HCEC 1CT (cell line): ENCODE measurements at regions not wholly inside any gene's neighbourhood (a gene's known extent, or its start where the extent isn't known, plus 50 kb on each side); places are given as distances from the start of the nearest gene placed in this dataset.

ENCODE experiments used
- DNase-seq: peaks from one replicate; pipeline ENCODE4 v3.0.0-alpha.2; 2017

GRCh38 chrX:11953615-11954014 is 184.7 kb upstream of the FRMPD4 start:
- DNase-seq: peak; percentile 85

DNA sequence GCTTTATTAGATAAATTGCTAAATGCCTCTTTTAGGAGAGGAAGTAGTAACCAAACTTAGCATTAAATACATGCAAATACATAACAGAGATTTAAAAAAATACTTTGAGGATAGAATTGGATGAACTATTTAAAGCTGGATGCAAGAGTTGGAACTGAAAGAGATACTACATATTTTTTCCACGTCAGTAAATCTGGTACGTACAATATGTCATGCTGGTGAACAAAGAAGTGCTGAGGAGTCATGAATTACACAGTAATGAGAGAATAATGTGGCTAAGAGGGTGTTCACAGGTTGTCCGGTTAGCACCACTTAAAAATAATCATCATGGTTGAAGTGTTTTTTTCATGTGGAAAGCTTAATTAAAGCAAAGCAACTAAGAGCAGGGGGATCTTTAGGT is 184.1 kb upstream of the FRMPD4 start:
- no peak for DNase-seq

GRCh38 chrX:11960031-11960430 is 178.2 kb upstream of the FRMPD4 start:
- no peak for DNase-seq

DNA sequence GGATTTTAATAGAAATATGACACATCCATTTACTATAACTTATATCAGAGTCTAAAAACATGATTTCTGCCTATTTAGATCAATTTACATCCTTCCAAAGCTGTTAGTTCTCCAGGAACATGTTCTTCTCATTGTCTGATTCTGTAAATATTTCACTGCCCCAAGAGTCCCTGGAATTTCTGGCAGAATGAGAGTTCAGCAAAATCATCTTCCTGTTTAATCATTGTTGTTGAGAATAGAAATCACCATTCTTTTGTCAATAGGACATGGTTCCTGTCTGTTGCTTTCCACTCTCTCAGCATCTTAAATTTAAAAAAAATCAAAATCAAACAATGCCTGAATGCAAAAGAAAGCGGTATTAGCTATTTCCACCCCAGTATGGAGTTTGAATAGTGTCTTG is 172.8 kb upstream of the FRMPD4 start:
- no peak for DNase-seq

DNA sequence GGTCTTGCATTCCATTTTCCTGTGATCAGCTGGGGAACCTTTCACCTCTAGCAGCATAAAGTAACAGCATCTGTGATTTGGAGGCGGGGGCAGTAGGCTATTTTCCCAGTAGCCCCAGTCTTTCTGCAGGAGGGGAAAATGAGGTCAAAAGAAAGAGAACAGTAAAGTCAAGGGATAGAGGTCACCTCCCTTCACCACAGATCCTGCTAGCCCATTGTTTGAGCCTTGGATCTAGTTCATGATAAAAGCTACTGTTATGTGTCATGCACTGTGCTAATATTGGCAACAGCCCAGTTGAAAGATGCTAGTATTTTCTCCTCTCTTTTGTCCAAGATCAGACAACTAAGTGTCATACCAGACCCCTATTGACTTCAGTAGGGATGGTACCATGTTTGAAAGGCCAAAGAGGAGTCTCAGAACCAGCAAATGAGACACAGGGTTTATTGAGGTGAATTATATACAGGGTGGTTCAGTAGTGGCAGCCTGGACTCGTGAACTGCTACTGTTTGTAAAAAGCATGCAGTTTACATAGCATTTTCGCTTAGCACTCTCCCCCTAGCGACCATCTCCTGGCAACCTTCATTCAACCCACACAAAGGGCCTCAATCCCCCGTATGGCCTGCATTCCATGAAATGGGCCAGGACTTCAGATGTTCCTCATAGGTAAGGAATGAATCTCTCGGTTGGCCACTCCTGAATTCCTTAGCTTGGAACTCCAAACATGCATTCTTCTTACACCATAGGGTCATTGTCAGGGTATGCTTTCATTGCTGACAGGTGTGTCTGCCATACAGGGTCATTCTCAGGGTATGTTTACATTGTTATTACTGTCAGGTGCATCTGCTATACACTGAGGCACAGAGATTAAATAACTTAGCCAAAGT is 170.0 kb upstream of the FRMPD4 start:
- DNase-seq: no peak

- peak; percentile 2 for DNase-seq
Measured at GRCh38 chrX:11968991-11969390, 169.3 kb upstream of the FRMPD4 start.

- peak; percentile 40 for DNase-seq
Measured at GRCh38 chrX:11970578-11971359, 167.5 kb upstream of the FRMPD4 start.

- no peak for DNase-seq
Measured at GRCh38 chrX:11976663-11977062, 161.6 kb upstream of the FRMPD4 start.

DNA sequence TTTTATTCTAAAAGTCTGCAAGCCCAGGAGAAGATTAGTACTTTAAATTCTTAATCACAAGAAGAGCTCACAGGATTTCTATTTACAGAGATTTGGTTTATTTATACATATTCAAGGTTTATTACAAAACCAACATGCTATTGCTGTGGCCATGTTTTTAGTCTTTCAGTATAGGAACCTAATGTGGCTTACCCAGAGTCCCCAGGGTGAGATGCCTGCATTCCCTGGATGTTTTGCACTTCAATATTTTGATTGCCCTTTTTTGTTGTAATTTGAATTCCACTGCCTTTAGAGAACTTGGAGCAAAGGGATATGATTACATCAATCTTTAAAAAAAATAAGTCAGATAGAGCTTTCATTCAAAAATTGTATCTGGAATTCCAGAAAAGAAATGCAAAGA is 146.0 kb upstream of the FRMPD4 start:
- DNase-seq: no peak

- no peak for DNase-seq
Measured at GRCh38 chrX:11995146-11995545, 143.1 kb upstream of the FRMPD4 start.

DNA sequence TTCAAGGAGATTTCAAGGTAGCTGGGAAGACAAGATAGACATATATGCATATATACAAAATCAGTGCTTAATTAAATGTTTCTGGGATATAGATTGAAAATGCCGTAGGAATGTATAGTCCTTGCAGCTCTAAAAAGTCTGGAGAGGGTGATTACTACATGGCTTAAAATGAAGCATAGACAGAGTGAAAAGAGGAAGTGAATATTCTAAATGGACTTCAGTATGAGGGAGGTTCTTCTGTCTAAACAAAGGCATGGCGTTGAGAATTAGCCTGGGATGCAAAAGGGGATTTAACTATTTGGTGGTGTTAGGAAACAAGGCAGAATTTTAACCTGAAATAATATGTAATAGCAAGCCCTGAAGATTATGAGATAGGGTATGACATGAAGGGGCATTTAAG is 141.5 kb upstream of the FRMPD4 start:
- no peak for DNase-seq

DNA sequence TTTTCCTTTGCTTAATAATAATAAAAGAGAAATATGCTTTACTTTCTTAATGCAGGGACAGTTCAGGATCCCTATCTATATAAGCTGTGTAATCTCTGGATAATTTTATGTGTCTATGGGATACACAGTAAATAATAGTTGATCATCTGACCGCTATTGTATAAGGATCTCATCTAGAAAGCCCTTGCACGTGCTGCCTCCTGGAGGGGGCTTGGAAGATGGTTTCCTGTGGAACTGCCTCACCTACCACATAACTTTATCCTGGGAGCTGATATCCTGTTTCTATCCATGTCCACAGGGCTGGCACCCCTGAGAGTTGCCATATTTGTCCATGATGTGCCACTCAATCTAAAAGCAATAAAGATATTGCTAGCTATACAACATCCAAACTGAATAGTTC is 139.3 kb upstream of the FRMPD4 start:
- no peak for DNase-seq

- DNase-seq: no peak
Measured at GRCh38 chrX:12002876-12003275, 135.4 kb upstream of the FRMPD4 start.

DNA sequence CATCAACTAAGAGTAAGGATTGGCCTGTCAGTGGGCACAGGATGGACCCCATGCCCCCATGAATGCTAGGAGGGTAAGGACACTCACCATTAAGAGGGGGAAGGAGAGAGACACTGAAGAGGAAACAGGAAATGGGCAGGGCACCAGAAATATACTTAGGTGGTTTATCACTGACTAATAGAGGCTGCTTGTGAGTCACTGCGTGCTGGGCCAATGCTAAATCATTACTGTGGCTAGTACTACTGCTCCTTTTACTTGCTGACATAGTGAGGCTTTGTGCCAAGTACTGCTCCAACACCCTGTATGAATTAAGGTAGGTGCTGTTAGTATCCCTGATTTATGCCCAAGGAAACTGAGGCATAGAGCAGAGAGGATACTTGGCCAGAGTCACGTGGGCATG is 130.4 kb upstream of the FRMPD4 start:
- peak; percentile 85 for DNase-seq

GRCh38 chrX:12010436-12010835 is 127.8 kb upstream of the FRMPD4 start:
- no peak for DNase-seq

GRCh38 chrX:12011075-12011474 is 127.2 kb upstream of the FRMPD4 start:
- peak; percentile 66 for DNase-seq

DNA sequence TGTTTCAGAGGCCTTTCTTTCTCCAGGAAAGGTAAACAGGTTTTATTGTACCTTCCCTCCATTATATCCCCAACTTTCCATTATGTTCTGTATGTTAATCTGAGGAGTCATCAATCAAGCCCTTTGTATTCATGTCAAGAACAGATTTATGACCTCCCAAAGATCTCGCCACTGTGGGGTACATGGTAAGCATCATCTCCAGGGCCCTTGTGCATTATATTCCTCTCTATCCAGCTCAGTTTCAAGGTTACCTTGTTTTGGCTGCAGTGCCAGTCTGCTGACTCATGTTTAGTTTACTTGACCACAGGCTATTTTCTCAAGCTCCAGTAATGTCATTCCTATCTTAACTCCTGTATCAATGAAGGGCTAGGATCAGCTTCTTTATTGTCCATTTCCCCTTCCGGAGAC is 125.1 kb upstream of the FRMPD4 start:
- DNase-seq: peak; percentile 56

GRCh38 chrX:12021698-12022097 is 116.6 kb upstream of the FRMPD4 start:
- no peak for DNase-seq

- no peak for DNase-seq
Measured at GRCh38 chrX:12026481-12026880, 111.8 kb upstream of the FRMPD4 start.

DNA sequence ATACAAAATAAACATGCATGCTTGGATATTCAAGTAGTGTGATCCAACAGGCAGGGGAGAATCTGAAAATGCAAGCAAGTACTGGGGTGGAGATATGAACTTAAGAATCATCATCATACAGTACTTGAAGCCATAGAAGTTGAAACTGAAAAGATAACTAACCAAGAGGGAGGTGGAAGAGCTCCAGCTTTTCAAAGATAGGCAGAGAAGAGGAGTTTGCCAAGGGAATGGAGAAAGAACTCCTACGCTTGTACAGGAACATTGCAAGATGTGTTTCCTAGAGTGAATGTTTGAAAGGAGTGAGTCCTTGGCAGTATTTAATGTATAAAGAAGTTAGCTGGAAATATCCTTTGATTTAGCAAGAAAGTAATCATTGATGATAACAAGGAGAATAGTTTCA is 106.2 kb upstream of the FRMPD4 start:
- DNase-seq: no peak

- no peak for DNase-seq
Measured at GRCh38 chrX:12034741-12035140, 103.5 kb upstream of the FRMPD4 start.

DNA sequence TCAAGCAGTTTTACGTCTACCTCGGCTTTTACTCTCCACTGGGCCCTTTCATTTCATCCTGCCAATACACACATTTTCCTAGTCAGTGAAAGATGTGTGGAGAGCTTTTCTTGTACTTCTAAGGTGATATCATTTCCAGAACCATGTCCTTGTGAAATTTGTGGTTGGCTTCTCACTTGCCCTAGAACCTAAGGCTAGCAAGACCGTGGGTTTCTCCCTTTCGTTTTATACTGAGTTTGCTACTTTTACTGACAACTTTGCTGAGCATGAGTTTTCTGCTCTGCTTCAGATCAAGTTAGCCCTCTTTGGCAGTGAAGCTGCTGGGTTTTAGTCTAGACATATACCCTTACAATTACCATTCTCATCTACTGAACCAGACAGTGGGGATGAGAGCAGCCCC is 95.7 kb upstream of the FRMPD4 start:
- DNase-seq: no peak

GRCh38 chrX:12052109-12052508 is 86.2 kb upstream of the FRMPD4 start:
- DNase-seq: no peak

DNA sequence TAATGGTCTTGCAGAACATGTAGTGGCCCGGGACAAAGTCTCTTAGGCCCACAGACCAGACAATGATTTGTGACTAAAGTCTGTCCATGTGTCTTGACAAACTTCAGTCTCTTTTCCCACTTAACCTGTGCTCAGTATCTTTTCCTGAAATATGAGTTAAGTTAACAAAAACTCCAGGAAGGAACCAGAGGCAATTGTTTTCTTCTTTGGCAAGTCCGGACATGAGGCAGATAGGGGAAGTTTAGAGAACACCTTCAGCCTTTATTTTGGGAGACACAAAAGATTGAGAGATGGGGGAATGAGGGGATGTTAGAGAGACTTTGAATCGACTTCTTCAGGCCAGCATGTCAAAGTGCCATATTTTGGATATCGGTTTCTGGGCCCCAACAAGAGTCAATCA is 80.2 kb upstream of the FRMPD4 start:
- no peak for DNase-seq
